Tibial nerve (tissue), 4 donors: ENCODE measurements at regions not wholly inside any gene's neighbourhood (a gene's known extent, or its start where the extent isn't known, plus 50 kb on each side); places are given as distances from the start of the nearest gene placed in this dataset.

ENCODE experiments used
- DNase-seq, 2 donors: peaks; one replicate each; pipeline ENCODE4 v3.0.0-alpha.2; 2019; ENCODE audit warnings: low spot score in 2 of 2
- H3K27ac ChIP-seq, 4 donors: fragments of 200-600 bp; sonication (generic) in 3 of 4; one replicate each; pipeline ENCODE4 v1.5.1; 2017 to 2019; ENCODE audit warnings: mild to moderate bottlenecking in 1 of 4
- H3K27me3 ChIP-seq, 2 donors: fragments of 200-600 bp; sonication (generic) in 1 of 2; one replicate each; pipeline versions ENCODE4 v1.5.1 to v1.6.0; 2017 to 2019
- H3K36me3 ChIP-seq, 3 donors: fragments of 200-600 bp; sonication (generic); one replicate each; pipeline ENCODE4 v1.5.1; 2018 to 2019
- H3K4me1 ChIP-seq, 4 donors: fragments of 200-600 bp; sonication (generic) in 3 of 4; one replicate each; pipeline ENCODE4 v1.5.1; 2017 to 2019
- H3K4me3 ChIP-seq, 4 donors: fragments of 200-600 bp; sonication (generic) in 3 of 4; one replicate each; pipeline ENCODE4 v1.5.1; 2017 to 2019; ENCODE audit warnings: mild to moderate bottlenecking in 1 of 4, moderate library complexity in 1 of 4
- H3K9me3 ChIP-seq, 4 donors: fragments of 200-600 bp; sonication (generic) in 3 of 4; one replicate each; pipeline ENCODE4 v1.5.1; 2017 to 2019
- EP300 ChIP-seq, 2 donors: sonication (generic); formaldehyde crosslinking; IDR thresholded peaks; one replicate each; pipeline ENCODE4 v1.6.1; 2017; ENCODE audit warnings: antibody characterized with exemption in 2 of 2, mild to moderate bottlenecking in 1 of 2
- POLR2A ChIP-seq, 2 donors: fragments of 450-650 bp; IDR thresholded peaks; one replicate each; pipeline ENCODE4 v1.6.1; 2017; ENCODE audit warnings: antibody characterized with exemption in 2 of 2, mild to moderate bottlenecking in 2 of 2, moderate library complexity in 2 of 2
- WGBS, 2 donors: methylation state at CpG; one replicate each; pipeline ENCODE4 v1.1.5; 2018; 5-methylcytosine and 5-hydroxymethylcytosine counted together
- TF ChIP-seq, protein P1 (sequence below), 5 experiments: fragments of 200-600 bp in 3 of 5; fragments of 450-650 bp in 2 of 5; sonication (generic) in 3 of 5; IDR thresholded peaks; one replicate each; pipeline ENCODE4 v1.5.1; 2016 to 2019; ENCODE audit warnings: antibody characterized with exemption in 5 of 5, mild to moderate bottlenecking in 3 of 5, moderate library complexity in 2 of 5

DNA sequence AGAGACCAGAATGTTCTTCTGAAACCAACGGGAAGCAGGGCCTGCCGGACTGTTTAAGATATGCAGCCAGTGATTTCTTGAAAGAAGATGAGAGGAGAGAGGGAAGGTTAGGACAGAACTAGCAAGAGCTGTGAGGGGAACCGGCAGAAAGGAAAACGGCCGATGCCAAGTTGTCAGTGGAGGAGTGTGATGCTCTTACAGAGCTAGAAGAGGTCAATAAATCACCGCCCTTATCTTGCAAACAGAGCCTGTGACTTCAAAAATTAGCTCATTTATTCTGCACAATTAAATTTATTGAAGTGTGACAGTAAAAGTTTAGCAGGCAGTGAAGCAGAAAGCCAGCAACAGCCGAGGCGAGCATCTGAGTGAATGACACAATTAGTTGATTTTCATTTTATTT lies 509.5 kb upstream of the ID4 start:
- WGBS, 2 donors = 50 to 55% methylated on average over 8 of the region's 8 CpGs
- no peak for DNase-seq
- Histone ChIP-seq H3K27me3 (no peaks in the 10 kb centered on the region), H3K4me3 (no peak overlapping the region), H3K36me3 (no peaks in the 10 kb centered on the region), H3K9me3 (no peaks in the 10 kb centered on the region), H3K4me1 (peaks cover 0 to 12% (median 0%) of the 10 kb centered on the region in 4 donors), H3K27ac (no peak overlapping the region)
- TF ChIP-seq POLR2A (IDR thresholded peaks at IDR 0.05) = no peak
- TF ChIP-seq EP300 (IDR thresholded peaks at IDR 0.05) = no peak
- TF ChIP-seq, protein P1, sequence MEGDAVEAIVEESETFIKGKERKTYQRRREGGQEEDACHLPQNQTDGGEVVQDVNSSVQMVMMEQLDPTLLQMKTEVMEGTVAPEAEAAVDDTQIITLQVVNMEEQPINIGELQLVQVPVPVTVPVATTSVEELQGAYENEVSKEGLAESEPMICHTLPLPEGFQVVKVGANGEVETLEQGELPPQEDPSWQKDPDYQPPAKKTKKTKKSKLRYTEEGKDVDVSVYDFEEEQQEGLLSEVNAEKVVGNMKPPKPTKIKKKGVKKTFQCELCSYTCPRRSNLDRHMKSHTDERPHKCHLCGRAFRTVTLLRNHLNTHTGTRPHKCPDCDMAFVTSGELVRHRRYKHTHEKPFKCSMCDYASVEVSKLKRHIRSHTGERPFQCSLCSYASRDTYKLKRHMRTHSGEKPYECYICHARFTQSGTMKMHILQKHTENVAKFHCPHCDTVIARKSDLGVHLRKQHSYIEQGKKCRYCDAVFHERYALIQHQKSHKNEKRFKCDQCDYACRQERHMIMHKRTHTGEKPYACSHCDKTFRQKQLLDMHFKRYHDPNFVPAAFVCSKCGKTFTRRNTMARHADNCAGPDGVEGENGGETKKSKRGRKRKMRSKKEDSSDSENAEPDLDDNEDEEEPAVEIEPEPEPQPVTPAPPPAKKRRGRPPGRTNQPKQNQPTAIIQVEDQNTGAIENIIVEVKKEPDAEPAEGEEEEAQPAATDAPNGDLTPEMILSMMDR (IDR thresholded peaks at IDR 0.05) = no peak

DNA sequence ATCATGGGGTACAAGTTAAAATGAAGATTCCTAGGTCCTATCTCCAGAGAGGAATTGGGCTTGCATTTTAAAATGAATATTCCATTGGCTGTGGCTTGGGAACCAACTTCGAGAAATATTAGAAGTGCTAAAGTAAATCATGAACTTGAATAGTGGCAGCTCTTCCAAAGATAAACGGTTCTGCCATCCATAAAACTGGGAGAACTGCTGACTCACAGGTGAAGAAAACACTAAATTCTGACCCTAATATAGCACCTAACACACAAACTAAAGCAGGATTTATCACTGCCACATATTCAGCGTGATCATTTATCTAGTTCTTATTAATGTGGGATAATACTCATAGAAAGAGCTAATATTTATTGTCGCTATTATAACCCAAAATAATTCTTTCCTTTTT lies 508.1 kb upstream of the ID4 start:
- Histone ChIP-seq H3K4me3 (no peak overlapping the region), H3K4me1 (peaks cover 0 to 4% (median 0%) of the 10 kb centered on the region in 4 donors), H3K27me3 (no peaks in the 10 kb centered on the region), H3K9me3 (no peaks in the 10 kb centered on the region), H3K36me3 (no peaks in the 10 kb centered on the region), H3K27ac (no peak overlapping the region)
- DNase-seq = no peak
- WGBS, 2 donors = 85 to 90% methylated on average over 4 of the region's 4 CpGs
- TF ChIP-seq, protein P1 (IDR thresholded peaks at IDR 0.05) = no peak
- TF ChIP-seq EP300 (IDR thresholded peaks at IDR 0.05) (no peak), POLR2A (IDR thresholded peaks at IDR 0.05) (no peak)

DNA sequence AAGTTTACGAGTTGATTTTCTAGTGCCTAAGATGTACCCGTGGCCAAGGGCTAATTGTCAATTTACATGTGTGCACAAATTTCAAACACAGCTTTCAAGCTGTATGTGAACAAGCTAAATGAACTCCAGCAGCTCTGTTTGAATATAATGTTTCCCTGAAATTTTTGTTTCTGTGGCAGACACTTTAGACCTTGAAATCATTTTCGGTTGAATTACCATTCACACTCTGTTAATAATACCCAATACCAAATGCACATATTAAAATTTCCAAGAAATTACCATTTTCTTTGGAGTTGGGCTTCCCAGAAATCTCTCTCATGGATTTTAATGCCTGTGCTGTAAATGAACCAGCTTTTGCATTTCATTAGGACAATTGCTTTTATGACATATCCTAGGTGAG lies 506.1 kb upstream of the ID4 start:
- TF ChIP-seq EP300 (IDR thresholded peaks at IDR 0.05) (no peak), POLR2A (IDR thresholded peaks at IDR 0.05) (no peak)
- TF ChIP-seq, protein P1 (IDR thresholded peaks at IDR 0.05) = no peak
- WGBS, 2 donors = 64 to 81% methylated on average over 3 of the region's 3 CpGs

DNA sequence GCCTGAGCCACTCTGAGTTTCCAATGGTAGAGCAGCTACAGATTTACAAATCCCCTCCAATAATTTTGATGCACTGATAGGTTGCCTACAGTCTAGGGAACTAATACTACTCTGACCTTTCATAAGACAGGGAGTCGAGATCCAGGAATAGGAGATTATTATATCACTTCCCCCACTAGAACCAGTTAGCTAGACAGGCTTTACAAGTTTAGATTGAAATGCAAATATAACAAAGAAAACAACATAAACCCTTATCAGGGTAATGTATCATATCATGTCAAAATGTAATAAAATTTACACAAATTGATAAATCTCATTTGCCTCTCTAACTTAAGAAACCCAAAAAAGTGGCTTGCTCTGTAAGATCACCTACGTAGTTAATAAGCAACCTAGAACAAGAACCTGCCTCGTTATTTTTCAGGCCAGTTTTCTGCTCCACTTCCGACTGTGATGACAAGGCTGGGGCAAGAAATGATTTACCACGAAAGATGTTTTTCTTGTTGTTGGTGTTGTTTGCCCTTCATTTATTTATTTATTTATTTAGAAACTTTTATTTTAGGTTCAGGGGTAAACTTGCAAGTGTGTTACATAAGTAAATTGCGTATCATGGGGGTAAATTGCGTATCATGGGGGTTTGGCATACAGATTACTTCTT lies 504.2 kb upstream of the ID4 start:
- no peak for DNase-seq
- Histone ChIP-seq H3K9me3 (no peaks in the 10 kb centered on the region), H3K27me3 (no peaks in the 10 kb centered on the region), H3K4me3 (no peak overlapping the region), H3K36me3 (no peaks in the 10 kb centered on the region), H3K4me1 (no peaks in the 10 kb centered on the region), H3K27ac (no peak overlapping the region)
- WGBS, 2 donors = 95% methylated on average over 7 of the region's 7 CpGs
- TF ChIP-seq, protein P1 (IDR thresholded peaks at IDR 0.05) = no peak
- TF ChIP-seq EP300 (IDR thresholded peaks at IDR 0.05) (no peak), POLR2A (IDR thresholded peaks at IDR 0.05) (no peak)

More for the DNA sequence above, 506.1 kb upstream of the ID4 start:
- no peak for DNase-seq
- Histone ChIP-seq H3K4me1 (no peaks in the 10 kb centered on the region), H3K9me3 (no peaks in the 10 kb centered on the region), H3K27me3 (no peaks in the 10 kb centered on the region), H3K4me3 (no peak overlapping the region), H3K36me3 (no peaks in the 10 kb centered on the region), H3K27ac (no peak overlapping the region)

DNA sequence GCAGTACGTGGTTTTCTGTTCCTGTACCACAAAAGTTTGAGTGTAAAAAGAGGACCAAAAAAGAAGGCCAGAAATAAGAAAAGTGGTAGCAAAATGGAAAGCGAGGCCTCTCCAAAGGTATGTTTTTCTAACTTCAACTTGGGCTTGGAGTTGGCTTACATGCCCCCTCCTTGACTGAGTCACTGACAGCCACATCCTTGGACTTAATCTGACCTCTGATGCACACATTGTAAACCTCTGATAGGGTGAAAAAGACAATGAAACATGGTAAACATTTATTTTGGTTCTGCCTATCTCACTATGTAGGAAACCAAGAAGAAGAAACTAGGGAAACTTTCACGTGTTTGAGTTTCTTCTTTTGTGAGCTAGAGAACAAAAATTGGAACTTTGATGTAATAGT lies 503.2 kb upstream of the ID4 start:
- Histone ChIP-seq H3K4me3 (no peak overlapping the region), H3K27me3 (no peaks in the 10 kb centered on the region), H3K36me3 (no peaks in the 10 kb centered on the region), H3K9me3 (no peaks in the 10 kb centered on the region), H3K27ac (no peak overlapping the region), H3K4me1 (no peaks in the 10 kb centered on the region)
- WGBS, 2 donors = 85% methylated on average over 3 of the region's 3 CpGs
- TF ChIP-seq EP300 (IDR thresholded peaks at IDR 0.05) = no peak
- no peak for TF ChIP-seq POLR2A (IDR thresholded peaks at IDR 0.05)
- TF ChIP-seq, protein P1 (IDR thresholded peaks at IDR 0.05) = no peak
- DNase-seq = no peak
